Spinal cord (tissue), 9 donors: ENCODE measurements at regions not wholly inside any gene's neighbourhood (a gene's known extent, or its start where the extent isn't known, plus 50 kb on each side); places are given as distances from the start of the nearest gene placed in this dataset.

ENCODE experiments used
- DNase-seq, 6 donors: peaks; one replicate each; pipeline versions ENCODE4 v3.0.0 to v3.0.0-alpha.2; 2013 to 2015; ENCODE audit warnings: low spot score in 6 of 6, low read depth in 4 of 6
- H3K27ac ChIP-seq: one replicate; pipeline ENCODE4 v1.5.1; 2013; ENCODE audit warnings: low read depth, low read length, control low read depth
- H3K27me3 ChIP-seq: one replicate; pipeline ENCODE4 v1.6.1; 2013; ENCODE audit warnings: low read length; ENCODE audit not compliant: control insufficient read depth, insufficient read depth
- H3K36me3 ChIP-seq: one replicate; pipeline ENCODE4 v1.6.1; 2013; ENCODE audit warnings: low read length; ENCODE audit not compliant: control insufficient read depth, insufficient read depth
- H3K4me1 ChIP-seq: one replicate; pipeline ENCODE4 v1.6.1; 2013; ENCODE audit warnings: low read length; ENCODE audit not compliant: control insufficient read depth, insufficient read depth
- H3K4me3 ChIP-seq: one replicate; pipeline ENCODE4 v1.5.1; 2013; ENCODE audit warnings: low read depth, low read length, control low read depth
- H3K9me3 ChIP-seq: one replicate; pipeline ENCODE4 v1.6.1; 2013; ENCODE audit warnings: low read length; ENCODE audit not compliant: control insufficient read depth, insufficient read depth
- WGBS: methylation state at CpG from one replicate; pipeline ENCODE4 v1.1.5; 2013; ENCODE audit warnings: missing lambda C conversion rate; ENCODE audit not compliant: insufficient coverage; 5-methylcytosine and 5-hydroxymethylcytosine counted together
- donor health status: healthy.

DNA sequence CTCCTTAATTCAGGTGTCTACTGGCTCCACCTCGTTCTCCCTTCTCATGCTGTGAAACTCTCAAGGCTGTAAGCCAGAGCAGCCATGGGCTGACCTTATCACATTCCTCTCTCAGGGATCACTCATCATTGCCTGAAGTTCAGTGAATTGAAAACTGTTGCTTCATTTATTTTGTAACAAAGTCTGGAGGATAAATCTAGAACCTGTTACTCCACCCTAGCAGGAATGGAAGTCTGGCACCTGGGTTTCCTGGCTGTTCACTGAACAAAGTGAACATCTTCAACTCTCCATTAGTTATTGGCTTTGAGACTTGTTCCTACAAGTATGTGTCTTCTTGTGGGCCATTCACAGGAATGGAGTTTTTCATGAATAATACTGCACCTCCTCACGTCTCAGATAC is 584.1 kb downstream of the PTPRU start:
- Histone ChIP-seq H3K4me3 (no peak overlapping the region), H3K9me3 (no peaks in the 10 kb centered on the region), H3K36me3 (no peaks in the 10 kb centered on the region), H3K27ac (no peak overlapping the region), H3K4me1 (peaks cover 4% of the 10 kb centered on the region), H3K27me3 (no peaks in the 10 kb centered on the region)
- no peak for DNase-seq
- 89% methylated on average over 1 of the region's 2 CpGs for WGBS

DNA sequence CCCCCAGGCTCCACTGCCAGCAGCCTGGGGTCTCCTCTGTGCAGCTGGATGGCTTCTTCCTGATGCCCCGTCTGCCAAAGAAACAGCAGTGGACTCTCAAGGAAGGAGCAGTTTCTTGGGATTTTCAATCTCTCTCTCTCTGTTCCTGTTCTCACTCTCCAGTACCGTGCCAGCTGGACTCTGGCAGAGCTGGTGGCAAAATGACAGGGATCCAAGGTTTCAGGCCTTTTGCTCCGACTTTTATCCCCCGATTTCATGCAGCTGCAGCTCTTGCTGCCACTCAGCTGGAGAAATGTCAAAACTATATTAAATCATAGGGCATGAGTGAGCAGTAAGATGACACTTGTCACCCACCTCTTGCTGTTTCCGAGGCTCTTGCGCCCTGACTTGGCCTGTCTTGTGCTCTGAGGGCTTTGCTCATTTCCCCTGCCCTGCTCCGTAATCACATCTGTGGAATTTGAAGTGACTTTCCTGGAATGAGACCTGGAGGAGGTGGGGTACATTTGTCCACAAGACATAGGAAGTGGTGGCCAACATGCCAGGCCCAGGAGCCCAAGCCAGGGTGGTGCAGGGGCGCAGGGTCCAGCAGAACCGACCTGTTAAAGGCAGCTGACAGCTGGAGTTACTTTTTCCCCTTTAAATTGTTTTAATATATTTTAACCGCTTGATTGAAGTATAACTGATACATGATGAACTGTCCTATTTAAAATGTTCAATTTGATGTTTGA is 576.2 kb downstream of the PTPRU start:
- Histone ChIP-seq H3K27ac (no peak overlapping the region), H3K4me1 (peaks cover 5% of the 10 kb centered on the region), H3K36me3 (no peaks in the 10 kb centered on the region), H3K9me3 (no peaks in the 10 kb centered on the region), H3K27me3 (no peaks in the 10 kb centered on the region), H3K4me3 (no peak overlapping the region)
- DNase-seq, result no peak
- WGBS, result 67% methylated on average over 5 of the region's 10 CpGs

DNA sequence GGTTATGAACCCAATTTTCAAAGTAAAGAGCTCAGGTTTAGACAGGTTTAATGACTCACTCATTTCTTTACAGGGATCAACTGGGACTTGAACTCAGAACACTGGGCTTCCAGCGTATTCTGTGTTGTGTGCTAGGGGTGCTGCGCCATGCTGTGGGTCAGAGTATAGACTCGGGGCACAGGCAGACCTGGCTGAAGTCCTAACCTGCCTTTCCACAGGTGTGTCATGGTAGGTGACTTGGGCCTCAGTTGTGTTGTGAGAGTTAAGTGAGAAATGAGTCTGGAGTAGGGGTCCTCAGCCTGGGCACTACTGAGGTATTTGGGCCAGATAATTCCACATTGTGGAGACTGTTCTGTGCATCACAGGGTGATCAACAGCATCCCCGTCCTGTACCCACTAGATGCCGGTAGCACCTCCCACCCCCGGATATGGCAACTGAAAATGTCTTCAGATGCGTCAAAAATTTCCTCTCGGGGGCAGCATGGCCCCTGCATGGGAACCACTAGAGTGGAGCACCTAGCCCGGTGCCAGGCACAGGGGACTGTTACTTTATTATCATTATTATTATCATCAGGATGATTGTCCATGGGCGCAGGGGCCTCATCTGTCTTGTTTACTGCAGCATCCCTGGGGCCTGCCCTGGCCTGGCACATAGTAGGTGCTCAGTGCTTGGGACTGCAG is 575.5 kb downstream of the PTPRU start:
- peaks cover 5% of the 10 kb centered on the region for H3K4me1 ChIP-seq

DNA sequence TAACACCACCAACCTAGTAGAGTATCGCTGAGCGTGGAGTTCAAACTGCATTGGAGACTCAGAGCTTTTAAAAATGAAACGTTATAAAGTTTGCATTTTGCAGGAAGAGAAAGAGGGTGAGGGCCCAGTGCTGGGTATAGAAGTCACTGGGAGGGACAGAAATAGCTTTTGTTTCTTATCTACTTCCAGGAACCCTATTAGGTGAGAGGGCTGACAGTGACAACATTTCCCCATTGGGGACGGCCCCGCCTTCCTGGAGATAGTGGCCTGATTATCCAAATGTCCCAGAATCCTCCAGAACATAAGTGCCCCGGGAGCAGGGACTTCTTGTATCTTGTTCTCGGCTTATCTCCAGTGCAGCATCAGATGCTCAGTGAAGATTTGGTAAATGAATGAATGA is 574.9 kb downstream of the PTPRU start:
- no peak overlapping the region for H3K27ac ChIP-seq
- peaks cover 5% of the 10 kb centered on the region for H3K4me1 ChIP-seq
- no peaks in the 10 kb centered on the region for H3K36me3 ChIP-seq
- no peak overlapping the region for H3K4me3 ChIP-seq
- no peak for DNase-seq
- no peaks in the 10 kb centered on the region for H3K27me3 ChIP-seq
- no peaks in the 10 kb centered on the region for H3K9me3 ChIP-seq
- WGBS, result 90% methylated on average over 2 of the region's 7 CpGs

More for the DNA sequence above, 575.5 kb downstream of the PTPRU start:
- H3K36me3 ChIP-seq, result no peaks in the 10 kb centered on the region
- H3K9me3 ChIP-seq, result no peaks in the 10 kb centered on the region
- WGBS, result 82% methylated on average over 6 of the region's 10 CpGs
- no peak overlapping the region for H3K27ac ChIP-seq
- no peak overlapping the region for H3K4me3 ChIP-seq
- no peaks in the 10 kb centered on the region for H3K27me3 ChIP-seq
- DNase-seq, result no peak

DNA sequence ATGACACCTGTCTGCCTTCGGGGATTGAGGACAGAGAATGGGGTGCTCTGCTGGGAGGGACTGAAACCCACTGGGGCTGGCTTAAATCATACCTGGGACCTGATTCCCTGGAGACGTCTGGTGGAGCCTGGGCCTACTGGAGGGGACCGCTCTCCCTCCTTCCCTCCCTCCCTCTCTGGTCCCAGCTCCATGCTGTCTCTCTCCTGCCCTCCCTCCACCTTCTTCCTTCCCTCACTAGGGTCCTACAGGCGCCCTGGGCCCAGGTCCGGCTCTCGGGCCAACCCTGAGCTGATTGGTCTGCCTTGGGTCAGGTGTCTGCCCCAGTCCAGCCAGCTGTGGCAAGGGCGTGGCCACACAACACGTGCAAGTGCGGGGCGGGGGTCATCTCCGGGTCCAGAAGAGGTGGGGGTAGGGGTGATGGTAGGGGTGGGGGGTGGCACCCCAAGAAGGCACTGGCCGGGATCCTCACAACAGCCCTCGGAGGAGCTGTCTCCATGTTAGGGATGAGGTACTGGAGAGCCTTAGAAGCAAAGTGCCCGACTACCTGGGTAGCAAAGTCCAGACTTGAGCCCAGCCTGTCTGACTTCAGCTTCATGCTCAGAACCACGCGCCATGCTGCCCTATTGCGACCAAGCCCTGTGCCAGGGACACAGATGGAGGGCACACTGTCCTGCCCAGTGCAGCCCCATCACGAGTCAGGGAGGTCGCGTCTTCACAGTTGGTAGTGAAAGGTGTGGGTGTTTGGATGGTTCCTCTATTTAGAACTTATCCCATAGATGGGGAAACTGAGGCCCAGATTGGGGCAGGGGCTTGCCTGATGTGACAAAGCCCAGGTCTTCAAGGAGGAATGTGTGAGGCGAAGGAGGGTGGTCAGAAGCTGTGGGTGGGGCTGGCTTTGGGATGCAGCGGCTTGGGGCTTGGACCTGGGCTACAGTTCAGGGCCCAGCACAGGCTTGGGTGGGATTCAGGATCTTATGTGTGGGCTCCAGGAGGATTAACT is 574.1 kb downstream of the PTPRU start:
- no peak overlapping the region for H3K4me3 ChIP-seq
- H3K4me1 ChIP-seq, result peaks cover 5% of the 10 kb centered on the region
- DNase-seq, result no peak
- H3K9me3 ChIP-seq, result no peaks in the 10 kb centered on the region
- WGBS, result 87% methylated on average over 14 of the region's 22 CpGs
- H3K27ac ChIP-seq, result no peak overlapping the region
- H3K36me3 ChIP-seq, result no peaks in the 10 kb centered on the region
- no peaks in the 10 kb centered on the region for H3K27me3 ChIP-seq

DNA sequence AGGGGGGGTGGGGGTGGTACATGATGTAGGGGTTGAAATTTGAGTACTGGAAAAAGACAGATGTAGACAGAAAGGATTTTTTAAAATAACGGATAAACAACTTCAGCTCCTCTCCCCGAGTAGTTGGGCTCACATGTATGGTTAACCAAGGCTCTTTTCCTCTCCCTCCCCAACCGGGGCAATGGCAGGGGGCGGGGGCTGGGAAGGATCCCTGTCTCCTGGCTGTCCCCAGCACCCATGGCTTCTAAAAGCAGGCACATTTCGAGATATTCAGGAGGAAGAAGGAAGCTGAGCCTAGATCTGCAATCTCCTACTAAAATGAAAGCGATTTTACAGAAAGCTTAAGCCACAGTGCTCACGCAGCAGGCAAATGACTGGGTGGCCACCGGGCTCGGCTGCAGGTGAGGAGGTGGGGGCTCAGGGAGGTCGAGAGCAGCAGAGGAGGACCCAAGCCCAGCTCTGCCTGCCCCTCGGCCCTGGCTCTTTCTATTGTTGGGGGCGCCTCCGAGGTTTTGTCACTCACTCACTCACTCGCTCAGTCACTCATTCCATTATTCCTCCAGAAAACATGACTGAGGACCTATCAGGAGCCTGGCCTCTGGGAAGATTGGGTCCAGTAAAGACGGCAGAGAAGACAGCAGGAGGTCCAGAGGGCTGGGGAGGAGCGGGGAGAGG is 573.3 kb downstream of the PTPRU start:
- no peak for DNase-seq
- WGBS, result 61% methylated on average over 6 of the region's 16 CpGs
- peaks cover 5% of the 10 kb centered on the region for H3K4me1 ChIP-seq
- no peaks in the 10 kb centered on the region for H3K27me3 ChIP-seq
- H3K4me3 ChIP-seq, result no peak overlapping the region
- H3K27ac ChIP-seq, result no peak overlapping the region
- no peaks in the 10 kb centered on the region for H3K9me3 ChIP-seq
- no peaks in the 10 kb centered on the region for H3K36me3 ChIP-seq

DNA sequence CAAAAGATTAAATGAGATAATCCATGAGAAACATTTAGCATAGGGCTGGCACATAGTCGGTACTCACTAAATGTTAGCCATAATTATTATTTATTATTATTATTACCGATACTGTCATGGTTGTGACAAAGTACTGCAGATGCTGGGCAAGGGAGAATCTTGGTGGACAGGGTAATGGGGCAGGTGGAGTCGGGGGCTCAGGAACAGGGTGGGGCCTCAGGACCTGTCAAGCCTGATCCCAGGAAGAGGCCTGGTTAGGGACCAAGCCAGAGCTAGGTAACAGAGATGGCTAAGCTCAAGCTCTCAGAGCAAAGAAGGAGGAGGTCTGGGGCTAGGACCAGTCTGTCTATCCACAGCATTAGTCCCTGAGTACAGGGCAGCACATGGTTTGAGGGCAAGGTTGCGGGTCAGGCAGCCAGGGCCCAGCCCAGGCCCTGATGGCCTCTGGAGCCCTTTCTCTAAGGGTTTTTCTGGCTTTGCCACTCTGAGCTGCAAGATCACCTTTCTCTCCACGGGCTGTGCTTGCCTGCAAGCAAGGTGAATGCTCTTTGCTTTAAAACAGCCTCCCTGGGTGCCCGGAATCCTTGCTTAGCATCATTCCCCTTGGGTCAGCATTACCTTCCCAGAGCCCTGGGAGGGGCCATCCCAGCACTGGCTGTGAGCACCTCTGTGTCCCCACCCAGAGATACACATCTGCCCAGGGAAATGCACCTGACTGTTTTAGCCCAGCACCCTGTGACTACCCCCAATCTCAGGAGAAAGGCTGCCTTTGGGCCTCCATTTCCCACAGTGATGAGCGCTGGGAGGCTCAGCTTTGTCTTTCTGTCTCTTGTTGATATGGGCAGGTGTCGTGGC is 572.0 kb downstream of the PTPRU start:
- WGBS, result 76% methylated on average over 4 of the region's 8 CpGs
- Histone ChIP-seq H3K4me3 (no peak overlapping the region), H3K4me1 (peaks cover 5% of the 10 kb centered on the region), H3K27ac (no peak overlapping the region), H3K36me3 (no peaks in the 10 kb centered on the region), H3K9me3 (no peaks in the 10 kb centered on the region), H3K27me3 (no peaks in the 10 kb centered on the region)
- no peak for DNase-seq

DNA sequence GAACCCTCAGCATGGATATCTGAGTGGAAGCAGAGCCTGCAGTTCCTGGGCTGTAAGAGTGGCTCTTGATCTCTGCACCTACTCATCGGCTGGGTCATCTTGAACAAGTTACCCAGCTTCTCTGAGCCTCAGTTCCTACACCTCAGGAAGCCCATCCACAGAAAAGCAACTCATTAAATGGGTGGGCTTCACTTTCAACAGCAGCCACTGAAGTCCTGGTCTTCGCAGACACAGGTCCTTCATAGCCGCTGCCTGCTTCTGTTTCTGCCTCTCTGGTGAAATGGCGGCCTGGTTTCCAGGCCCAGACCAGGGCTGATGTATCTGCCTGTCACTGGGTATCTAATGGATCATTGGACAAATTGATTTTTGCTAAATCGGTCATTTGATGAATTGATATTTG is 571.4 kb downstream of the PTPRU start:
- no peaks in the 10 kb centered on the region for H3K36me3 ChIP-seq
- H3K4me1 ChIP-seq, result peaks cover 5% of the 10 kb centered on the region
- 96% methylated on average over 4 of the region's 5 CpGs for WGBS
- H3K27ac ChIP-seq, result no peak overlapping the region
- H3K9me3 ChIP-seq, result no peaks in the 10 kb centered on the region
- DNase-seq, result peak in 1 of 6 donors; percentile 9
- no peak overlapping the region for H3K4me3 ChIP-seq
- no peaks in the 10 kb centered on the region for H3K27me3 ChIP-seq
